Suppressor macrophage treated with lipopolysaccharide for 4 hours (primary cell): ENCODE measurements at regions not wholly inside any gene's neighbourhood (a gene's known extent, or its start where the extent isn't known, plus 50 kb on each side); places are given as distances from the start of the nearest gene placed in this dataset.
"Not testable (repeated sequence)": the region's sequence is repeated elsewhere in the genome, so short reads cannot be mapped to it uniquely, and the experiment has no call there.

Experiments
- DNase-seq: peaks from one replicate; pipeline ENCODE4 v3.0.0-alpha.2; 2020

DNA sequence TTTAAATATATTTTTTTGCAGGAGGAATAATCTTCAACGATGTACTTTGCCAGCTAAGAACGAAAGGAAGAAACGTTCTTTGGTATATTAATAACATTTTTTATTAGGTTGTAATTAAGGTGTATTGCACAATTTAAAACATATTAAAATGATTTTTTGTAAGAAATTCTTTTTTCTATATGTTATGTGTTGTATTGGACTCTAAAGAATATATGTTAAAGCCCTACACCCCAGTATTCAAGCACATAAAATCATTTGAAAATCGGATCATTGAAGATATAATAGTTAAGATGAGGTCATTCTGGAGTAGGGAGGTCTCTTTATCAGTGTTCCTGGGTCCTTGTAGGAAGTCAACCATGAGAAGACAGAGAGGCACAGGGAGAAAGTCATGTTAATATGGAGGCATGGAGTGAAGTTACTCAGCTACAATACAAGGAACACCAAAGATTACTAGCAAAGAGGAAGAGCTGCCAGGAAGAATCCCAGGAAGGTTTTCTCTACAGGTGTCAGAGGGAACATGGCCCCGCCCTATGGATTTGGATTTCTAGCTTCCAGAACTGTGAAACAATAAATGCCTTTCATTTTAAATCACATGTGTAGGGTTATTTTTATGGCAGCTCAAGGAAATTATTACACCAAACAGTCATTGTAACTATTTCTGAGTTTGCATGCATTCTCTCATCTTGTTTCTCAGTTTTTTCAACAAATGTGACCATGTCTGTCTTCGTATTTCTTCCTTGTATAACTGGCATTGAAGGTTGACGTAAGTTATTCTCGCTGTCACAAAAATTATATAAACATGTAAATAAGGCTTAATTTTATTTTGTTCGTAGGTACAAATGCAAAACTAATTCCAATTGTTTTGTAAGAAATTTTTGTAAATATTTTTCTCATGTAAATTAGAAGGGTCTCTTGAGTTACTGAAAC, 75.4 kb upstream of the VPREB1 start:
- no peak for DNase-seq

DNA sequence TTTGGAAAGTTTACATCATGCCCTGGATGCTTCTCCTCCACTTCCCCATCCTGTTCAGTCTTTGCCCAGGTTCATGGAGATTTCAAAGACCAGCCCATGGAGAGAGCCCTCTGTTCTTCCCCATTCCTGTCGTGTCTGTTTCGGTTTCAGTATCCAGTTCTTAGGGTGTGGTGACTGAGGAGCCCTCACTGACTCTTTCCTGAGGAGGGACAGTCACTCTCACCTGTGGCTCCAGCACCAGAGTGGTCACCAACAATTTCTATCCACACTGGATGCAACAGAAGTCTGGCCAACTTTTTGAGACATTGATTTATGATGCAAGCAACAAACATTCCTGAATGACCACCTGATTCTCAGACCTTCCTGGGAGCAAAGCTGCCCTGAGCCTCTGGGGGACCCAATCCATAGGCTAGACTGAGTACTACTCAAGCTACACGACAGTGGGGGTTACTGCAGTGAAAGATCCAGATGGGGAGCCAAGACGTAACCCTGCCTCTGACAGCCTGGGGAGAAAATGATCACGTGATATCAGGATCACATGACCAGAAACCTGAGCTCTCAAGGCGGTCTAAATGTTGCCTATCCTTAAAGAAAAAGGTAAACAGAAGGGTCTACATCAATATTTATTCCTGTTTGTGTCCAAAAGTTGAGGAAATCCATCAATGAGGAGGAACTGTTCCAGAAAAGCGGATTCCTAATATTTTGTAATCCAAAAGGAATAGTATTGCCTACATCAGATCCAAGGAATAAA, 76.2 kb upstream of the VPREB1 start:
- peak; percentile 36 for DNase-seq

DNA sequence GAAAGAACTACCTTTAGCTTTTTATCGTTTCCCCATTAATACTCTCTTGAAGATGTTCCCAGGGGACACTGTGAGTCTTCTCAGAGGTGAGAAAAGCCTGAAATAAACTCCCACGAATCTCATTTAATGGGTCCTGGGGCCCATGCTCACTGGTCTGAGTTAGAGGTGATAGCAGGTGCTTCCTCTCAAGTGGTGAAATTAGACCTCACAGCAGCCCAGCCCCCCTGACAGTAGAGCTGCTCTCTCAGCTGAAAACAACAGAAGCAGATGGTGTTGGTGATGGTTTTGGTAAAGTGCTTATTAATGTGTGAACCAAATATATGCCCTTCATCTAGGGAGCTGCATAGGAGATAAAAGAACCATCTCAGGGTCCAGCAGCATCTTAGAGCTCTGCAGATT, 76.8 kb upstream of the VPREB1 start:
- no peak for DNase-seq

DNA sequence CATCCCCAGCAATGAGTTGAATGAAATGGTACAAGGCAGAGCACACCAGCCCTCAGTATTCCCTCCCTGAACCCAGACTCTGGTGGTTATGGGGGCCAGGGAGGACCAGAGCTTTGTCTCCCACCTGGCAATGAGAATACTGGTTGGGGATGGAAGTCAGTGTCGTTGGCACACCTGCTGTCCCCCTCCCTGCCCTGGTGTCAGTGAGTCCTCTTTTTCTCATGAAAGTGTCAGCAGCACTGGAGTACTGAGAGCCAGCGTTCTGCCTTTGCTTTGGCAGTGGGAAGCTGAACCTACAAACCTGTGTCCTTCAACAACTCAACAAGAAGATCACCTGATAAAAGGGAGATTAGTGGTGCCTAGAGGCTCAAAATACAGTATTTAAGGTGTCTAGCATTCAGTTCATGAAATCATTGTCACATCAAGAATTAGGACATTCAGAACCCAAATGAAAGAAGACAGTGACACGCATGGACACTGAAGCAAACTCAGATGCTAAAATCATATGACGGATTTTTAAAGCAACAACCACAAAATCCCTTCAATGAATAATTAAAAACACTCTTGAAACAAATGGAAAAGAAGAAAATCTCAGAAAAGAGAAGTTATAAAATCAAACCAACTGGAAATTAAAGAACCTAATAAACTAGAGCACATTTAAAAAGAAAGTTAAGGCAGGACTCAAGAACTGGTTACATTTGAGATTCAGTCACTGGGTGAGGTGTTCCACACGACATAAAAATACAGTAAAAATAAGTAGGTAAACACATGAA, 77.5 kb upstream of the VPREB1 start:
- DNase-seq, result no peak

DNA sequence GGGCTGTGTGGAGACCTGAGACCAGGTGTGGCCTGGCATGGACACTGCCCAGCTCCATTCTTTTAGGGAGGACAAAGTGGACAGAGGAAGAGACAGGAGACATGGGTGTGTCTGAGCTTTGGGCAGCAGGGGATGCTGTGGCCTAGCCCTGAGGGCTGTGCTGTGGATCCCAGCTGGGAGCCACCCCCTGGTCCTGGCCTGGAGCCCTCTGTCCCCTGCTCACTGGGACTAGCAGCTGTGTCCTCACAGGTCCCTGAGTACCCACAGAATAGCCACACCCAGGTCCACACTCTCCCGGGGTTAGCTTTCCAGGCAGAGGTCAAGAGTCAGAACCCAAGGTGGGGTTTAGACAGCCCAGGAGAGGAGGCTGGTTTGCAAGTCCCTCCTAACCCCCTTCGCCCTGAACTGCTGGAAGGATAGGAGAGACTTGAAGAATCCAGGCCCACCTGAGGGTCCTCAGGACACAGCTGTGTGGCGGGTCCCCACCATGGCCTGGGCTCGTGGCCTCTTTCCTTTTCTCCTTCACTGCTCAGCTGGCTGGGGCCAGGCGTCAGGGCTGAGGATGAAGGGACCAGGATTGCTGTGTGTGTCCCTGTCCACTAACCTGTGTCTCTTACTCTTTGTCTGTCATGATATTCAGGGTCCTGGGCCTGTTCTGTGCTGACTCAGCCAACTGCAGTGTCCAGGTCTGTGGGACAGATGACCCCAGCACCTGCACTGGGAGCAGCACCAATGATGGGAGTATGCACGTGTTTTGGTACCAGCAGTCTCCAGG, 78.5 kb upstream of the VPREB1 start:
- no peak for DNase-seq

DNA sequence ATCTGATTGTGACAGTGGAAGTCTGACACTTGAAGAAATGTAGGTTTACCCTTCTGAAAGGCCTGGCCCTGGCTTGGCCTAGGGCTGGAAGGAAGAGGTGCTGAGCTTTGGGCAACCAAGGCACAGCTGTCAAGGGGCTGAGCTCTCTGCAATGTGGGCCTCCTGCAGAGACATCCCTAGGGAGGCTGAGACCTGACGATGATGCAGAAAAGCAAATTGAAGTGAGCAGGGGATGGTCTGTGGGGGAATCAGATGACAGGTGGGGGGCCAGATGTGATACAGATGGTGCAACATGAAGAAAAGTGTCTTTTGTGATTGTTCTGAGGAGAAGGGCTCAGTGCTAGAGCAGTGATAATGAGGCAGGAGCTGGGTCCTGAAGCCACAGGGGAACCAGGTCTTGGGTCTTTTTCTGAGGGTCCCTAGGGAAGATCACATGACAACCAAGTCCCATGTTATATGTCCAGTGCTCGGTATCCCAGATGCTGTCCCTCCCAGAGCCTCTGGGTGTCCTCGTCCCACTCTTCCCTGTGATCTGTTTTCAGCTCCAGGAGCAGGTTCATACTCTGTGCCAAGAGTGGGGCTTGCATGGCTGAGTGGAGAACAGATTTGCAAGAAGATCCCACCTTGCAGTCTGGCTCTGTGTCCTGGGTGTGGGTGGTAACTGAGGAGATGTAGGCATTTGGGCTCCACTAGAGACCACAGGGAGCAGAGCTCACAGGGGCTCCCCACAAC, 79.9 kb upstream of the VPREB1 start:
- DNase-seq, result no peak

DNA sequence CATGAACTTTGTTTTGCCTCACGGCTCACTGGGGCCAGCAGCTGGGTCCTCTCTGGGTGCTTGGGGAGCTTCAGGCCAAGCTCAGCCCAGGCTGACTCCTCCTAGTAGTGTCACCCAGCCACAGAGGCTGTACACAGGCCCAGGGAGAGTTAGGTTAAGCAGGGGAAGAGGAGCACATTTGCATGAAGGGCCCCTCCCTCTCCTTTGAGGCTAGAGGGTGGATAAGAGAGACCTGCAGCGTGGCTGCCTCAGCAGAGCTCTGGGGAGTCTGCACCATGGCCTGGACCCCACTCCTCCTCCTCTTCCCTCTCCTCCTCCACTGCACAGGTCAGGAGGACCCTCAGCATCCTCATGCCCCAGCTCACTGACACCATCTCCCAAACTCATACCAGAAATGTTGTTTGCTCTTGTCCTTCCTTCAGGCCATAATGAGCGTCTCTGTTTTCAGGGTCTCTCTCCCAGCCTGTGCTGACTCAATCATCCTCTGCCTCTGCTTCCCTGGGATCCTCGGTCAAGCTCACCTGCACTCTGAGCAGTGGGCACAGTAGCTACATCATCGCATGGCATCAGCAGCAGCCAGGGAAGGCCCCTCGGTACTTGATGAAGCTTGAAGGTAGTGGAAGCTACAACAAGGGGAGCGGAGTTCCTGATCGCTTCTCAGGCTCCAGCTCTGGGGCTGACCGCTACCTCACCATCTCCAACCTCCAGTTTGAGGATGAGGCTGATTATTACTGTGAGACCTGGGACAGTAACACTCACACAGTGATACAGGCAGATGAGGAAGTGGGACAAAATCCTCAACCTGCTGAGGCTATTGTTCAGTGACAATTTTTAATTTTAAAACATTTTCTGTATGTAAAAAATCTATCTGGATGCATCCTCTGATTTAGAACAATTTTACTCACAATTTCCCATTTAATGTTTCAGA, 82.4 kb upstream of the VPREB1 start:
- no peak for DNase-seq

DNA sequence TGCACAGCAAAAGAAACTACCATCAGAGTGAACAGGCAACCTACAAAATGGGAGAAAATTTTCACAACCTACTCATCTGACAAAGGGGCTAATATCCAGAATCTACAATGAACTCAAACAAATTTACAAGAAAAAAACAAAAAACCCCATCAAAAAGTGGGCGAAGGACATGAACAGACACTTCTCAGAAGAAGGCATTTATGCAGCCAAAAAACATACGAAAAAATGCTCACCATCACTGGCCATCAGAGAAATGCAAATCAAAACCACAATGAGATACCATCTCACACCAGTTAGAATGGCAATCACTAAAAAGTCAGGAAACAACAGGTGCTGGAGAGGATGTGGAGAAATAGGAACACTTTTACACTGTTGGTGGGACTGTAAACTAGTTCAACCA, 83.8 kb upstream of the VPREB1 start:
- not testable (repeated sequence) for DNase-seq

DNA sequence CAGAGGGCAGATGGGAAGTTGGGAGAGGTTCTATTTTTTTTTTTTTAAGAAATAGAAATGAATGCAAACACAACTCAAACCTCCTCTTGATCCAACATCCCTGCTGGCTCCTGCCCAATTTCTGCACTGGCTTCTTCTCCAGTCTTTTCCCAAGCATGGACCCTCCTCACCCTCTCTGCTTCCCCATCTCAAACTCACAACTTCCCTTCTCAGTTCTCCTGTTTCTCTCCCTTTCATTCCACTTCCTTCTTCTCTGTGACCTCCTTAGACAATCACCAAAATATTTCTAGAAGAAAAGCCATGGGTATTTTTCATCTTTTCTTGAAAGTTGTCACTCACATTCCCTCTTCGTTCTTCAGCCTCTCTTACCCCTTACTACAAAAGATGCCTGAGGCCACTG, 85.2 kb upstream of the VPREB1 start:
- peak; percentile 1 for DNase-seq

DNA sequence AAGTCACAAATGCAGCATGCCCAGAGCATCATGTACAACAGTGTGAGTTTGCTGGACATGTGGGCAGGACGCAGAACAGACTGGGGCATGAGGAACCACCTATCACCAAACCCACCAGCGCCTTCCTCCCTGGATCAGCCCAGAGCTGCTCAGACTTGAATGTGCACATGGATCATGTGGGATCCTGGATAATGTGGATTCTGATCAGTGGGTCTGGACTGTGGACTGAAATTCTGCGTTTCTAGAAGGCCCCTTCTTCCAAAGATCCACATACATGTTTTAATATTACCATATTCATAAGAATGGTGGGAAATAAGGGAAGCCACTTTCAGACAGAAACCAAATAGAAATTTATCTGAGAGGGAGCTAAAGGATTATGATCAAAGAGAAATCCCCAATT, 85.6 kb upstream of the VPREB1 start:
- no peak for DNase-seq

DNA sequence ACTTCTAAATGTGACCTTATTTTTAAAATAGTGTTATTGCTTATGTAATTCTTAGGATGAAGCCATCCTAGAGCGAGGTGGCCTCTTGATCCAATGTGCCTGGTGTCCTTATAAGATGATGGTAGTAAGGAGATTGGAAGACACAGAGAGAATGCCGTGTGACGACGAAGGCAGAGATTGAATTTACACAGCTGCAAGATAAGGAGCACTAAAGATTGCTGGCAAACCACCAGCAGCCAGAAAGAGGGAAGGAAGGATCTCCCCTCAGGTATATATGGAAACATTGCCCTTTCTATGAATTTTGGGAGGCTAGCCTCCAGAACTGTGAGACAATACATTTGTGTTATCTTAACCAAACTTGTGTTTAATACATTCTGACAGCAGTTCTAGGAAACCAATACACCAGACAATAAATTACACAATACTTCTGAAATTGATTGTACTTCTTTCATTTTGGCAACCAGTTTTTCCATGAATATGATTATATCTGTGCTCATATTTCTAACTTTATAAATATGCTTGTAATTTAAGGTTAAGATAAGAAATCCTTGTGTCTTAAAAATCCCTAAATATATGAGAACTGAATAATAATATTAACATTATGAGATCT, 86.3 kb upstream of the VPREB1 start:
- no peak for DNase-seq

DNA sequence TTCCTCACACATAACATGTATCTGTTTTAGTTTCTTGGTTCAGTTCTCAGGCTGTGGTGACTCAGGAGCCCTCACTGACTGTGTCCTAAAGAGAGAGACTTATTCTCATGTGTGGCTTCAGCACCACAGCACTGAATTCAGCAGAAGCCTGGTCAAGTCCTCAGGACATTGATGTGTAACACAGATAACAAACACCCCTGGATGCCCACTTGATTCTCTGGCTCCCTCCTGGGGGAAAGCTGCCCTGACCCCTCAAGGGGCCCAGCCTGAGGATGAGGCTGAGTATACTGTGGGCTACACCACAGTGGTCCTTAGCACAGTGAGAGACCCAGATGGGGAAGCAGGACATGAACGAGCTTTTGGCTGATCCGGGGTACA, 87.2 kb upstream of the VPREB1 start:
- DNase-seq, result no peak

DNA sequence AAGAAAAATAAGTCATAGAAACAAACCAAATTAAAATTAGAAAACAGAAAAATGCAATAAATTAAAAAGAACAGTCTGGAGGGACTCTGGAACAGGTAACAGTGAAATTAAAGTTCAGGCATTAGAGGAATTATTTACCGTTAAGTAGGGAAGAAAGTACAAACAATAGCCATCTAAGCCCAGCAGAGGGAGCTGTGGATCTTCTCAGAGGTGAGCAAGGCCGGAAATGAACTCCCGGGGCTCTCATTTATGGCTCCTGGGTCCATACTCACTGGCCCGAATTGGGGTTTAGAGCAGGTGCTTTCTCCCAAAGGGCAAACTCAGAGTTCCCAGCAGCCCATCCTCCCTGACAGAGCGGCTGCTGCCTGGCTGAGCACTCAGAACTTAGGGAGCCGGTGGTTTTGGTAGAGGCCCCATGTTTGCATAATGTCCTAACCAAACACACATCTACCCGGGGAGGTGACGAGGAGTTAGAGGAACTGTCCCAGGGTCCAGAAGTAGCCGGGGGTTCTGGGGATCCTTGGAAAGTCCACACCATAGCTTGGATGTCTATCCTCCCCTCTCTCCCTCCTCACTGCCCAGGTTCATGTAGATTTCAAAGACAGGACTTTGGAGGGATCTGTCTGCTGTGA, 87.8 kb upstream of the VPREB1 start:
- DNase-seq, result peak; percentile 82

DNA sequence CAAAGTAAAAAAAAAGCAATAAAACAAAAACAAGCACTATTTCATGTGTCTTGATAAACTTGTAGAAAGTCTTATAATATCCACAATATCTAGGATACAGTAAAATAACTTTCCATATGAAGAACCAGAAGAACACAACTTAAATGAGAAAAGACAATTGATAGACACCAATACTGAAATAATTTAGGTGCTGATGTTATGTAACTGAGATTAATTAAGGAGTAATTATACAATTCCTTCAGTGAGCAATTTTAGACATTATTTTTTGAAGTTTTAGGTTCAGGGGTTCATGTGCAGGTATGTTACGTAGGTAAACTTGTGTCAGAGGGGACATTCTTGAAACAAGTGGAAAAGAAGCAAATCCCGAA, 88.3 kb upstream of the VPREB1 start:
- no peak for DNase-seq

DNA sequence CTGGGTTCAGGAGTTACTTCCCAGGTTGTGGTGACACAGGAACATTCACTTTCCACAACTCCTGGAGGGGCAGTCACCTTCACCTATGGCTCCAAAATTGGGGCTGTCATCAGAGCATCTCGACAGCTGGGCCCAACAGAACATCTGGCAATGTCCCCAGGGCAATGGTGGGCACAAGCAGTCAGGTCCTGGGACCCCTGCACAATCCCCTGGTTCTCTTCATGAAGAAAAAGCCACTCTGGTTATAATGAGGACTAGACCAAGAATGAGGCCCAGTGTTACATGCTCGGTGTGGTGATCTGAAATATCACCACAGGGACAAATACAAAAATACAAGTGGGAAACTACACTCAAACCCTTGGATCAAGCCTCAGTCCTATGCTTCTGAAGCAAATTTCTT, 89.0 kb upstream of the VPREB1 start:
- no peak for DNase-seq

DNA sequence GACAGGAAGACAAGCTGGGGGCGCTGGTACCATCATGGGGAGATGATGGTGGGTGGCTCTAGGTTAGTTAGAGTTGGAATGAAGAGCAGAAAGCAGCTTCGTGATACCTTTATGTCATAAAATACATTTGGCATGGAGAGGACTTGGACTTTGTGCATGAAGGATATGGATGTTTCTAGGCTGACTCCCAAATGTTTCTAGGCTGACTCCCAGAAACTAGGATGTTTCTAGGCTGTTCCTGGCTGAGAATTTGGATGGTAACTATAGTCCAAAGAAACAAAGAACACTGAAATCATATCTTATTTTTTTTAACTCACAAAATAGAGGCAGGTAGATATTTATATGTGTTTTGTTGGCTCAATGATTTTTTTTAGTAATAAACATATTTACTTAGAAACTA, 89.4 kb upstream of the VPREB1 start:
- no peak for DNase-seq

DNA sequence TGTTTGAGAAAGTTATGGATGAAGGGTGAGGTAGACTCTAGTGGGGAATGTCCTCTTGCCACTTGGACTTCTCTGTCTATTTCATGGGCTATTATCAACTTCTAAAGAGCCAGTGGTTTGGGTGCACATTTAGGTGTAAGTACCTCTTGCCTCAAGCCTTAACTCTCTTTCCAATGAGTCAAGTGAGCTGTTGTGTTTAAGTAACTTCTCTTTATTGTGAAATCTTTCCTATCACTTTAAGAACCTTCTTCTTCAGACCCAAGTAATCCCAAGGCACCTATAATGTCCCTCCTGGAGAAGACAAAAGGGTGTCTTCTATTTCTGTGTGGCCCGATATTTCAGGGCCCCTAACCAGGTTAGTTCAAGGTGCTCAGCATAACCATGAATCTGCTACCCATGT, 90.5 kb upstream of the VPREB1 start:
- DNase-seq, result no peak

DNA sequence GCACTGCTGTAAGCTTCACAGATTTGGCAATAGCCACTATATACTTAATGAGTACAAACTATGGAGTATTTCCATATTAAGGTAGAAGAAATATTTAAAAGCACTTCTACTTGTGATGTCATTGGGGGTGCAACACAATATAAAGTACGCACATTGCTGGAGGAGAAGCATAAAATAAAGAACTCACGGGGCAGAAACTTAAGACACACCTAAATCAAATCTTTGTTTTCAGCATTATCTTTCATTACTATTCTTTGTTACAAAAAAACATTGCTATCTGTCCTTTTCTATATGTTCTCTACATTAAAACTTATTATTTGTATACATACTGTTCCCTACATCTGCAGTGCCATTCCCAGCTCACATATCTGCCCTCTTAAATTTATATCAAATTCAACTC, 93.3 kb upstream of the VPREB1 start:
- no peak for DNase-seq

DNA sequence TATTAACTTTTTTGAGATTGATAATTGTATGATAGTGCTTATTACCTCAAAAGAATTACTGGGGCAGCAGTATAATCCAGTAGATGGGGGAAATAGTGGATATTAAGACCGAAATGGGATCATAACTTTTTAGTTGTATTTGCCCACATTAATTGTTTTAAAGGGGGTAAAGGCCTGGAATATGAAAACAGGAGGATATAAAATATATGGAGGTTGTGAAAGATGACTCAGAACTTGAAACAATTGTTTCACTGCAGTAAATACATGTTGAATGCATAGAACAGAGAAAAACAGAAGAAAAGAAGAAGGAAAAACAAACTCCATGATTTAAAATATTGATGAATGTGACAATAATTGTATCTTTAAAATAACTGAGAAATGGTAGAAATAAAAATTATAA, 94.1 kb upstream of the VPREB1 start:
- no peak for DNase-seq

DNA sequence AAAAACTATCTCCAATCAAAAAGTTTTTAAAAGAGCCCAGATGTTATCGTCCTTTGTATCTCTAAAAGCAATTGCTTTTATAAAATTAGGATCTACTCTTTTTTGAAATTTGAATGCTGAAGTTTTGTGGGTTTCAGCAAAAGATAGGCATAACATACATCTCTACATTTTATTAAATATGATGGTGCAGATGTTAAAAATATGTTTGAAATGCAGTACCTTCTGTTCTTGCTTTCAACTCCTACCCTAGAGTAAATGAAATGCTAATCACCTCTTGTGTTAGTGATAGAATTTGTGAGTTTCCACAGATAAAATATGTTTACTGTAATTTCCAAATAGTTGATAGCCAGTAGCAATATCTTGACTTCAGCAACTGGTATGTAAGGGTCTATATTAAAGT, 95.7 kb upstream of the VPREB1 start:
- no peak for DNase-seq
